ENCODE measurements at regions not wholly inside any gene's neighbourhood (a gene's known extent, or its start where the extent isn't known, plus 50 kb on each side); places are given as distances from the start of the nearest gene placed in this dataset.

- TF ChIP-seq GATA3 (IDR thresholded peaks at IDR 0.05; ENCODE audit: low read depth, low read length) (no peak), GATA2 (IDR thresholded peaks at IDR 0.05; ENCODE audit: low read depth, low read length) (no peak)
Observed at GRCh38 chr13:62250501-62251201, 835.0 kb upstream of the PCDH20 start.

DNA sequence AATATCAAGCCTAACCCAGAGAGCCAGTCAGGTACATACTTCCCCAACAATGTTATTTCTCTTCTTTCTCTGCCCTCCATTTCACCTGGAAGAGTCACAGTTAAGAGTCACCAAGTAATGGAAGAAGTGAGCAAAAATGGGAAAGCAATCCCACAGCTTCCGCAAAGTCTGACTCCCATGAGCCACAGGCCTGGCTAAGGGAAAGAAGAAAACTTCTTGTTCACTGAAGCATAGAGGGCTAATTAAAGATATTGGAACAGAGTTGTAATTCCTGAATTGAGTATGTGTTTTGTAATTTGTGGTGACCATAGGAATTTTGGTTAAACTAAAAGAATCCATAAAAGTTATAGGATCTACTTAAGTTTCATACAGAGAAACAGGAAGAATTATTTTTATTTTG, 830.9 kb upstream of the PCDH20 start:
- no peak for TF ChIP-seq GATA3 (IDR thresholded peaks at IDR 0.05; ENCODE audit: low read depth, low read length)
- TF ChIP-seq GATA2 (IDR thresholded peaks at IDR 0.05; ENCODE audit: low read depth, low read length), result no peak

DNA sequence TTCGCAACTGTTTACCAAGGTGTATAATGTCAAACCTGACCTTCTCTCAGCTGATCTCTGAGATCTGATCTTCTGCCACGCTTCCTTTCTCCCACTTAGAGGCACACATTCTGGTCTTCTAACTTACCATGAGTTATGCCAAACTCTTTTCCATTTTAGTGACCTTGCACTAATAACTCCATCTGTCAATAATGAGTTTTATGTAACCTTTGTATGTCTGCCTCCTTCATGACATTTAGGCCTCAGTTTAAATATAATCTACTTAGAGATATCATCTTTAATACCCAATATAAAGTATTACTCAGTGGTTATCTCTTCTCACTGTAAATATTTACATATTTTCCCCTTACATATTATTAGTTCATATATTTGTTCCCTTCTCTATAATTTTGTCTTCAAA, 827.5 kb upstream of the PCDH20 start:
- TF ChIP-seq GATA3 (IDR thresholded peaks at IDR 0.05; ENCODE audit: low read depth, low read length), result no peak
- TF ChIP-seq GATA2 (IDR thresholded peaks at IDR 0.05; ENCODE audit: low read depth, low read length), result no peak

DNA sequence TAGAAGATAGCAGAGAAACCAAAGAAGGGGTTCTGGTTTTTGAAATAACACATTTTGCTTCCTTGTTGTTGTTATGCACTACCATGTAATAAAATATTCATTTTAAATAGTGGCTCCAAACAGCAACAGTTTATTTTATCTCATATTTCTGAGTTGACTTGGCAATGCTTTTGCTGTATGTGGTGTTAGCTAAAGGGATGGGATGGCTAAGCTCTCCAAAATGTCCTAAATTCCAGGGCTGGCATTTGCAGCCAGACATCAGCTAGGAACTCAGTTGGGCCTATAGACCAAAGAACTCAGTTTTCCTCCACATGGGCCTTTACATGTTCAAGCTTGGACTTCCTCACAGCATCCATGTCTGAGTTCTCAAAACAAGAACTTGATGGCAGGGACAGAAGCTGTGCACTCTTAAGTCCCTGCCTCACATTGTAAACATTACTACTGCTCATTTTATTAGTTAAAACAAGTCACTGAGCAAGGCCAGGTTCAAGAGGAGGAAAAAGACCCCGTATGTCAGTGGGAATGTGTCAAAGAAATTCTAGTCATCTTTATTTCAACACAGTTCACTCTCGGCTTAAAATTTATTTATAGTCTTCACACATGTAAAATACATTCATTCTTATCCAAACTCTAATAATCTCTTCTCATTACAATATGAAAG, 819.3 kb upstream of the PCDH20 start:
- TF ChIP-seq GATA3 (IDR thresholded peaks at IDR 0.05; ENCODE audit: low read depth, low read length), result no peak
- no peak for TF ChIP-seq GATA2 (IDR thresholded peaks at IDR 0.05; ENCODE audit: low read depth, low read length)

DNA sequence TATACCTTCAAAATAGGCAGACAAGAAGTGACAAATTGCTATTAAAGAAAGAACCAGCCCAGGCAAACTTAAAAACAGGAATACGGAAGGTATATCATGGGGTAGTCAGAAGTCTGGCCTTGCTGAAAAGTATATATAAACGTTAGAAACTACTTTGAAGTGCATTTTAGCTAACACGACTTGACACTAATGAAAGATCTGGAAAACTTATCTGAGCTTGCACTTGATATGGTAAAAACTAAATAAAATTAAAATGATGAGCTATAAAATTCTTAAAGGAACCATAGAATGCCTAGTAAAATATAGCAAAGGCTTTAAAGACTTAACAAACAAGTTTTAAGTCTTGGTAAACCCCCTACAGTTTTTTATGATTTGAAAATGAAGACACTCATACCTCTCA, 795.3 kb upstream of the PCDH20 start:
- TF ChIP-seq GATA3 (IDR thresholded peaks at IDR 0.05; ENCODE audit: low read depth, low read length) (peak; percentile 52), GATA2 (IDR thresholded peaks at IDR 0.05; ENCODE audit: low read depth, low read length) (no peak)

- no peak for TF ChIP-seq GATA2 (IDR thresholded peaks at IDR 0.05; ENCODE audit: low read depth, low read length)
- TF ChIP-seq GATA3 (IDR thresholded peaks at IDR 0.05; ENCODE audit: low read depth, low read length), result no peak
Observed at GRCh38 chr13:62209529-62209928, 793.9 kb upstream of the PCDH20 start.

GRCh38 chr13:62207388-62207787, 791.7 kb upstream of the PCDH20 start:
- TF ChIP-seq GATA3 (IDR thresholded peaks at IDR 0.05; ENCODE audit: low read depth, low read length) (no peak), GATA2 (IDR thresholded peaks at IDR 0.05; ENCODE audit: low read depth, low read length) (no peak)

DNA sequence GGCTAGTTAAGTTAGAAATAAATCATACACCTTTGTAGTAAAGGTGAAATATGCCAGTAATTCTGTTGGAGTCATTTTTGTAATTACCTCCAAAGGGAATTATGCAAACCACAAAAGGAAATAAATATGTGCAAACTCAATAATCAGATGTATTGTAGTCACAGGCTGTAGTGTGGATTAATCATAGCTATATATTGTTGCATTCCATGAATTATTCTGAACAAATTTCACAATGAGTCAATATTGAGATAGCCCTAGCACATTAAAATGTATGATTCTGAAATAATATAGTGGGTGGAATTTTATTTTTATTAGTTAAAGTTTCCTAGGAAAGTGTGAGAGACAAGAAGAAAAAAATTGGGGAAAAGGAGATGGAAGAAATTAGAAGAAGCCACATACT, 790.5 kb upstream of the PCDH20 start:
- no peak for TF ChIP-seq GATA3 (IDR thresholded peaks at IDR 0.05; ENCODE audit: low read depth, low read length)
- no peak for TF ChIP-seq GATA2 (IDR thresholded peaks at IDR 0.05; ENCODE audit: low read depth, low read length)

DNA sequence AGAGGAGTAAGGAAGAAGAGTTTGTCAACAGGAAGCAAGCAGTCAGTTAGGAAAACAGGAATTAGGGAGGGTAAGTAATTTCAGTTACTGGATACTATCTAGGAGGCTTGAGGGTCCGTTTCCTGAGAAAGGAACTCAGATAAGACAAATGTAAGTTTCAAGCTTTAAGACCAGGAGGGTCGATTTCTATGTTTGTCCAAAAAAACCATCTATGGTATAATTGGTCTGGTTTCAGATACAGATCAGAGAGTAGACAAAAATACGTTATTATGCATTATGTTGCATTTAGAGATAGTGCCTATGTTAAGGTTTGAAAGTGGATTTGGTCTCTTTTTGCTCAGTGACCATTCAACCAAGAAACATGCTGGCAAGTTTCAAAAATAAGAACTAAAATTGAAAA, 789.6 kb upstream of the PCDH20 start:
- no peak for TF ChIP-seq GATA3 (IDR thresholded peaks at IDR 0.05; ENCODE audit: low read depth, low read length)

DNA sequence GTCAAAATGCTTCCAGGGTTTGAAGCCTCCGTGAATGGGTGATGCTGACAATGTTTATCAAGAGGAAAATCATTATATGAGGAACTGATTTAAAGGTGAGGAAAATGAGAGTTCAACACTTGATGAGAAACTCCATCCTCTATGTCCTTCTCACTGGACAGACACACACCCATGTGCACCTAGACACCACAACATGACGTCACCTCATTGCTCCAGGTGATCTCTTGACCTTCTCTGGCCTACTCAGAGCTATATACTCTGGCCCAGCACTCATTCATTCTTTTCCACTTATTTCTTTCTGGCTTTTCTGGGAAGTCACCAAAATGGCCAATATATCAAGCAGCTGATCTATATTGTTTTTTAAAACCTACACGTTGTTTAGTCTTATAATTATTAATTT, 778.7 kb upstream of the PCDH20 start:
- TF ChIP-seq GATA3 (IDR thresholded peaks at IDR 0.05; ENCODE audit: low read depth, low read length), result no peak
- no peak for TF ChIP-seq GATA2 (IDR thresholded peaks at IDR 0.05; ENCODE audit: low read depth, low read length)

DNA sequence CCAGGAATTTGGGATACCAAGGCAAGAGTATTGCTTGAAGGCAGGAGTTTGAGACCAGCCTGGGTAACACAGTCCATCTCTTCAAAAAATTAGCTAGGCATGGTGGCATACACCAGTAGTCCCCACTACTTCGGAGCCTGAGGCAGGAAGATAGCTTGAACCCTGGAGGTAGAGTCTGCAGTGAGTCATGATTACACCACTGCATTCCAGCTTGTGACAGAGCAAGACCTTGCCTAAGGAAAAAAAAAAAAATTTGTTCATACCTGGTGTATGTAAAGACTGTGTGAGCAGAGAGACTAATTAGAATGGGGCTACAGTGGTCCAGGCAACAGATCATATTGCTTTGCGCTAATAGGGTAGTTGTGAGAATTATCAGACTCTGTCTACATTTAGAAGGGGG, 778.3 kb upstream of the PCDH20 start:
- no peak for TF ChIP-seq GATA3 (IDR thresholded peaks at IDR 0.05; ENCODE audit: low read depth, low read length)
- TF ChIP-seq GATA2 (IDR thresholded peaks at IDR 0.05; ENCODE audit: low read depth, low read length), result no peak

GRCh38 chr13:62185631-62186255, 770.1 kb upstream of the PCDH20 start:
- TF ChIP-seq GATA3 (IDR thresholded peaks at IDR 0.05; ENCODE audit: low read depth, low read length), result no peak
- TF ChIP-seq GATA2 (IDR thresholded peaks at IDR 0.05; ENCODE audit: low read depth, low read length), result no peak

DNA sequence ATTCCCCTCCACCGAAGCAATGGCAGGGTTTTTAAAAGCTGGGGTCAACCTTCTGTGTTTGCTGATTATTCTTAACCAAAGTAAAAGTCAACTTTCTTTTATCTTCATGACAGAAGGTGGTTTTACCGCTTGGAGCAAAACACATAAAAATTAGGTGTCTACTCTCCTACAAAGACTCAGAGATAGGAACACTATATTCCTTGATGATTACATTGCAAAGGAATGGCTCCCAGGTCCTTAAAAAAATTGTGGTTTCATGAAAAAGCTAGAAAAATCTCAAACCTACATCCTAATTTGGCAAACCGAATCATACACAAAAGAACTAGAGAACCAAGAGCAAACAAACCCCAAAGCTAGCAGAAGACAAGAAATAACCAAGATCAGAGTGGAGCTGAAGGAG, 760.4 kb upstream of the PCDH20 start:
- TF ChIP-seq GATA3 (IDR thresholded peaks at IDR 0.05; ENCODE audit: low read depth, low read length) (no peak), GATA2 (IDR thresholded peaks at IDR 0.05; ENCODE audit: low read depth, low read length) (no peak)

DNA sequence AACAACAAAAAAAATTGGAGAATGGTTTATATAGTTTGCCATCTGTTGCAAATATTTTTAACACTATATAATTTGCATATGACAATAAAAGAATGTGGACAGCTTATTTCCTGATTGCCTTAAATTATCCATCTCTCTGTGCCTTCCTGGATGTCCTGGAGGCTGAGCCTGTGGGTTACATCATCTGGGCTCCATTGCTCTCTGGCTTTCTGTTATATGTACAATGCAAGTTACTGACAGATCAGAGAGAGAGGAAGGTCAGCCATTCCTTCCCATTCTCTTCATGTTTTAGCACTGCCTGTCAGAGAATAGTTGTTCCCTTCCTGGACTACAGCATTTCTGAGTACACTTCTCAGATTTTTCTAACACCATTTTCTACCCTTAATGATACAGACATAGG, 758.3 kb upstream of the PCDH20 start:
- no peak for TF ChIP-seq GATA3 (IDR thresholded peaks at IDR 0.05; ENCODE audit: low read depth, low read length)
- TF ChIP-seq GATA2 (IDR thresholded peaks at IDR 0.05; ENCODE audit: low read depth, low read length), result no peak

DNA sequence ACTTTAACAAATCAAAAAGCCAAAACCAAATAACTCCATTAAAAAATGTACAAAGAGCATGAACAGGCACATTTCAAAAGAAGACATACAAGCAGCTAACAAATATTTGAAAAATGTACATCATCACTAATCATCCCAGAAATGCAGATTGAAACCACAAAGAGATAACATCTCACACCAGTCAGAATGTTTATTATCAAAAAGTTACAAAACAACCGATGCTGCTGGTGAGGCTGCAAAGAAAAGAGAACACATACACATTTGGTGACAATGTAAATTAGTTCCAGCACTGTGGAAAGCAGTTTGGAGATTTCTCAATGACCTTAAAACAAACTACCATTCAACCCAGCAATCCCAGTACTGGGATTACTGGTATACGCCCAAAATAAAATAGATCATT, 756.0 kb upstream of the PCDH20 start:
- no peak for TF ChIP-seq GATA3 (IDR thresholded peaks at IDR 0.05; ENCODE audit: low read depth, low read length)
- no peak for TF ChIP-seq GATA2 (IDR thresholded peaks at IDR 0.05; ENCODE audit: low read depth, low read length)
